ENCODE measurements at regions not wholly inside any gene's neighbourhood (a gene's known extent, or its start where the extent isn't known, plus 50 kb on each side); places are given as distances from the start of the nearest gene placed in this dataset.

- no peak for TF ChIP-seq CTCF (IDR thresholded peaks at IDR 0.05; ENCODE audit: insufficient read depth, low read depth, low read length)
- no peak overlapping the region for H3K4me3 ChIP-seq (ENCODE audit: low read depth, low read length)
- DNase-seq (ENCODE audit: low read depth), result no peak
Observed at GRCh38 chr12:42960087-42960527, 370.6 kb upstream of the PRICKLE1 start.

- DNase-seq (ENCODE audit: low read depth), result no peak
- TF ChIP-seq CTCF (IDR thresholded peaks at IDR 0.05; ENCODE audit: insufficient read depth, low read depth, low read length), result no peak
- H3K4me3 ChIP-seq (ENCODE audit: low read depth, low read length), result no peak overlapping the region
Observed at GRCh38 chr12:42958291-42958674, 368.7 kb upstream of the PRICKLE1 start.

- TF ChIP-seq CTCF (IDR thresholded peaks at IDR 0.05; ENCODE audit: insufficient read depth, low read depth, low read length), result no peak
- no peak for DNase-seq (ENCODE audit: low read depth)
- no peak overlapping the region for H3K4me3 ChIP-seq (ENCODE audit: low read depth, low read length)
Observed at GRCh38 chr12:42957561-42958290, 368.2 kb upstream of the PRICKLE1 start.

GRCh38 chr12:42957136-42957535 is 367.6 kb upstream of the PRICKLE1 start:
- no peak overlapping the region for H3K4me3 ChIP-seq (ENCODE audit: low read depth, low read length)
- no peak for DNase-seq (ENCODE audit: low read depth)
- TF ChIP-seq CTCF (IDR thresholded peaks at IDR 0.05; ENCODE audit: insufficient read depth, low read depth, low read length), result no peak

GRCh38 chr12:42953021-42953420 is 363.5 kb upstream of the PRICKLE1 start:
- no peak for DNase-seq (ENCODE audit: low read depth)
- H3K4me3 ChIP-seq (ENCODE audit: low read depth, low read length), result no peak overlapping the region
- no peak for TF ChIP-seq CTCF (IDR thresholded peaks at IDR 0.05; ENCODE audit: insufficient read depth, low read depth, low read length)

GRCh38 chr12:42946871-42947381 is 357.4 kb upstream of the PRICKLE1 start:
- H3K4me3 ChIP-seq (ENCODE audit: low read depth, low read length), result no peak overlapping the region
- no peak for TF ChIP-seq CTCF (IDR thresholded peaks at IDR 0.05; ENCODE audit: insufficient read depth, low read depth, low read length)
- no peak for DNase-seq (ENCODE audit: low read depth)

GRCh38 chr12:42945927-42946326 is 356.4 kb upstream of the PRICKLE1 start:
- TF ChIP-seq CTCF (IDR thresholded peaks at IDR 0.05; ENCODE audit: insufficient read depth, low read depth, low read length), result no peak
- no peak for DNase-seq (ENCODE audit: low read depth)
- H3K4me3 ChIP-seq (ENCODE audit: low read depth, low read length), result no peak overlapping the region

All from fibroblast of villous mesenchyme (primary cell).